Glutamatergic neuron (in vitro differentiated cells): ENCODE measurements at regions not wholly inside any gene's neighbourhood (a gene's known extent, or its start where the extent isn't known, plus 50 kb on each side); places are given as distances from the start of the nearest gene placed in this dataset.

Experiments used
- DNase-seq: peaks from one replicate; pipeline ENCODE4 v3.0.0; 2022
- H3K27ac Mint-ChIP-seq: one replicate; pipeline ENCODE4 v1.8.0; 2020; ENCODE audit warnings: mild to moderate bottlenecking, mixed read lengths, inconsistent platforms; ENCODE audit not compliant: unreplicated experiment
- H3K27me3 Mint-ChIP-seq: one replicate; pipeline ENCODE4 v1.8.0; 2020; ENCODE audit warnings: mild to moderate bottlenecking, moderate library complexity, mixed read lengths, inconsistent platforms; ENCODE audit not compliant: unreplicated experiment
- H3K36me3 Mint-ChIP-seq: one replicate; pipeline ENCODE4 v1.8.0; 2020; ENCODE audit warnings: mild to moderate bottlenecking, mixed read lengths, inconsistent platforms; ENCODE audit not compliant: unreplicated experiment
- H3K4me1 Mint-ChIP-seq: one replicate; pipeline ENCODE4 v1.8.0; 2020; ENCODE audit warnings: mild to moderate bottlenecking, low read depth, mixed read lengths, inconsistent platforms; ENCODE audit not compliant: unreplicated experiment
- H3K4me3 Mint-ChIP-seq: one replicate; pipeline ENCODE4 v1.8.0; 2020; ENCODE audit warnings: mild to moderate bottlenecking, mixed read lengths, inconsistent platforms; ENCODE audit not compliant: unreplicated experiment
- H3K9me3 Mint-ChIP-seq: one replicate; pipeline ENCODE4 v1.8.0; 2020; ENCODE audit warnings: mild to moderate bottlenecking, moderate library complexity, mixed read lengths, inconsistent platforms; ENCODE audit not compliant: unreplicated experiment
- CTCF ChIP-seq: fragments of 200-600 bp; sonication (generic); IDR thresholded peaks from one replicate; pipeline ENCODE4 v1.5.0; 2021; ENCODE audit not compliant: partially characterized antibody, unreplicated experiment

GRCh38 chr11:92480499-92480898 lies 255.9 kb downstream of the FAT3 start:
- no peak for DNase-seq
- Mint-ChIP-seq H3K27me3 (peaks cover 2% of the 10 kb centered on the region), H3K36me3 (no peaks in the 10 kb centered on the region), H3K4me3 (no peak overlapping the region), H3K27ac (no peak overlapping the region), H3K9me3 (no peaks in the 10 kb centered on the region), H3K4me1 (peaks cover 11% of the 10 kb centered on the region)
- TF ChIP-seq CTCF = no peak

- no peak for TF ChIP-seq CTCF
- DNase-seq = no peak
- peaks cover 26% of the 10 kb centered on the region for H3K4me1 Mint-ChIP-seq
- H3K4me3 Mint-ChIP-seq = no peak overlapping the region
- H3K9me3 Mint-ChIP-seq = peaks cover 2% of the 10 kb centered on the region
- peaks cover 2% of the 10 kb centered on the region for H3K27me3 Mint-ChIP-seq
- no peaks in the 10 kb centered on the region for H3K36me3 Mint-ChIP-seq
- no peak overlapping the region for H3K27ac Mint-ChIP-seq
Observed at GRCh38 chr11:92482492-92483060, 258.0 kb downstream of the FAT3 start.

DNA sequence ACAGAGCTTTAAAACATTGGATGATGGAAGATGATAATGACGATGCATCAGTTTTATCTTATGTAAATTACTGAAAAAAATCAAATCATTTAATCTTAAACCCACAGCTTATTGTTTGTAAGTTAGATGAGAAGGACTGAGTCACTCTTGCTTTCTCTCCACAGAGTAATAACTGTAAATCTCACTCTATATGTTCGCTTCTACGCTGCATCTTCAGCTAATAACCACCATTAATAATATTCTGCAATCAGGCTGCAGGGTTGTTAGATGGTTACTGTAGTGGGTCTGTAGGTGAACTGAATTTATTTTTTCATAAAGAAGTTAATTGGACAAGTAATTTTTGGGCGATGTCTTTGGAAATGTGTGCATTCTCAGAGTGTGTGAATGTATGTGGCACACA lies 260.0 kb downstream of the FAT3 start:
- Mint-ChIP-seq H3K4me1 (peaks cover 26% of the 10 kb centered on the region), H3K27me3 (peaks cover 2% of the 10 kb centered on the region), H3K27ac (no peak overlapping the region), H3K36me3 (no peaks in the 10 kb centered on the region), H3K9me3 (peaks cover 2% of the 10 kb centered on the region), H3K4me3 (no peak overlapping the region)
- no peak for TF ChIP-seq CTCF
- no peak for DNase-seq

DNA sequence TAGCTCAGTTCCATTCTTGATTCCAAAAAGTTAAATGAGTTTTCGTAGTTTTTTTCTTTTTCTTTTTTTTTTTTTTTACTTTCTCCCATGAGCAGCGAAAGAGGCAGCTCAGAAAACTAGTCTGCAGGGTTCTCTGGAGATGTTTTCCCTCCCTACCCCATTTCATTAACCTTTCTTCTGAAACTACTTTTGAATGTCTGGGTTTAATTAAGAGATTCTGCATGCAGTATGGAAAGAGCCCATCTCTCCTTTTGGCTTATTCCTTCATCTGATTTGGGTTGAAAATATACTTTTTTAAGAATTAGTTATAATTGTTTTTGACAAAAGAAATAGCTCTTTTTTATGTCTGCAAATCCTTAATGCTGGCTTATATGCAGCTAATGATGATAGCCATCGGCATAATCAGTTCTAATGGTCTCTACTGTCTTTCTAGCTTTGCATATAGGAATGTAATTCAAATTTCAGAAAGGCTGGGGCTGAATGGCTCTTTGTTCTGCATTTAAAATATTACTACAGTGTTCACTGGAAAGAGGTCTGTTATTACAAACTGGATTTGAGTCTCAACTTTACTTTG lies 265.3 kb downstream of the FAT3 start:
- Mint-ChIP-seq H3K4me1 (peaks cover 20% of the 10 kb centered on the region), H3K36me3 (no peaks in the 10 kb centered on the region), H3K9me3 (peaks cover 2% of the 10 kb centered on the region), H3K4me3 (no peak overlapping the region), H3K27ac (no peak overlapping the region), H3K27me3 (peaks cover 4% of the 10 kb centered on the region)
- no peak for TF ChIP-seq CTCF
- DNase-seq = no peak

DNA sequence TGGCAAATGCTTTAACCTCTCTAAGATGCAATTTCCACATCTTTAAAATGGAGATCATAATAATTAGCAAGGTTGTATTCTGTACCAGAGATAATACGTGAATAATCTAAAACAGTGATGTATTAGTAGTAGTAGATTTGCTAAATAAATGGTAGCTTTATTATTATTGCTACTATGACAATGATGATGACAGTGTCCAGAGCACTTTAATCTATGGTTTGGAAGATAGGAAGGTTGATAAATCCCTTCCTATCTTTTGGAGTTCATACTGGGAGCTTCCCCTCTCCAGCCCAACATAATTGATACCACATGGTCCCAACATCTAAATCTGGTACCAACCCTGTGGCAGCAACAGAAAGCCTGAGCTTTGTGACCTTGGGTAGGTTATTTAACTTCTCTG lies 267.8 kb downstream of the FAT3 start:
- Mint-ChIP-seq H3K9me3 (no peaks in the 10 kb centered on the region), H3K4me1 (no peaks in the 10 kb centered on the region), H3K4me3 (no peak overlapping the region), H3K27ac (no peak overlapping the region), H3K36me3 (no peaks in the 10 kb centered on the region), H3K27me3 (peaks cover 2% of the 10 kb centered on the region)
- DNase-seq = no peak
- TF ChIP-seq CTCF = no peak
